Ovary (tissue), 3 donors: ENCODE measurements at regions not wholly inside any gene's neighbourhood (a gene's known extent, or its start where the extent isn't known, plus 50 kb on each side); places are given as distances from the start of the nearest gene placed in this dataset.

Experiments used
- POLR2A ChIP-seq: fragments of 450-650 bp; IDR thresholded peaks from one replicate; pipeline ENCODE4 v1.6.1; 2017; ENCODE audit warnings: antibody characterized with exemption, mild to moderate bottlenecking, moderate library complexity
- TF ChIP-seq, protein P1 (sequence below), 3 donors: fragments of 450-650 bp in 2 of 3; fragments of 200-600 bp in 1 of 3; IDR thresholded peaks; one replicate each; pipeline versions ENCODE4 v1.5.1 to v1.8.0; 2016 to 2022; ENCODE audit warnings: antibody characterized with exemption in 3 of 3, mild to moderate bottlenecking in 1 of 3
- donor health status: DM: no; HTN: no; CAD: no.

GRCh38 chr12:46886541-46887041 lies 60.8 kb upstream of the SLC38A4 start:
- TF ChIP-seq, protein P1, sequence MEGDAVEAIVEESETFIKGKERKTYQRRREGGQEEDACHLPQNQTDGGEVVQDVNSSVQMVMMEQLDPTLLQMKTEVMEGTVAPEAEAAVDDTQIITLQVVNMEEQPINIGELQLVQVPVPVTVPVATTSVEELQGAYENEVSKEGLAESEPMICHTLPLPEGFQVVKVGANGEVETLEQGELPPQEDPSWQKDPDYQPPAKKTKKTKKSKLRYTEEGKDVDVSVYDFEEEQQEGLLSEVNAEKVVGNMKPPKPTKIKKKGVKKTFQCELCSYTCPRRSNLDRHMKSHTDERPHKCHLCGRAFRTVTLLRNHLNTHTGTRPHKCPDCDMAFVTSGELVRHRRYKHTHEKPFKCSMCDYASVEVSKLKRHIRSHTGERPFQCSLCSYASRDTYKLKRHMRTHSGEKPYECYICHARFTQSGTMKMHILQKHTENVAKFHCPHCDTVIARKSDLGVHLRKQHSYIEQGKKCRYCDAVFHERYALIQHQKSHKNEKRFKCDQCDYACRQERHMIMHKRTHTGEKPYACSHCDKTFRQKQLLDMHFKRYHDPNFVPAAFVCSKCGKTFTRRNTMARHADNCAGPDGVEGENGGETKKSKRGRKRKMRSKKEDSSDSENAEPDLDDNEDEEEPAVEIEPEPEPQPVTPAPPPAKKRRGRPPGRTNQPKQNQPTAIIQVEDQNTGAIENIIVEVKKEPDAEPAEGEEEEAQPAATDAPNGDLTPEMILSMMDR (IDR thresholded peaks at IDR 0.05), result no peak
- TF ChIP-seq POLR2A, result no peak
